Motor neuron (in vitro differentiated cells): ENCODE measurements at regions not wholly inside any gene's neighbourhood (a gene's known extent, or its start where the extent isn't known, plus 50 kb on each side); places are given as distances from the start of the nearest gene placed in this dataset.
"Not testable (repeated sequence)": the region's sequence is repeated elsewhere in the genome, so short reads cannot be mapped to it uniquely, and the experiment has no call there.

Source experiments
- ATAC-seq, 8 experiments: fragments of 200-7000 bp; cut with Tn5 transposase; replicated peaks in 6 of 8; 2 replicates each; pipeline ENCODE4 v1.8.0; 2021; ENCODE audit warnings: mild to moderate bottlenecking in 8 of 8, moderate library complexity in 8 of 8
- H3K27ac ChIP-seq, 2 donors: fragments of 250-450 bp; sonication (Bioruptor Pico); 2 replicates each; pipeline ENCODE4 v1.9.0; 2021; ENCODE audit warnings: antibody characterized with exemption in 2 of 2, mild to moderate bottlenecking in 2 of 2, moderate library complexity in 1 of 2
- H3K4me1 ChIP-seq, 2 donors: fragments of 250-450 bp; sonication (Bioruptor Pico); replicated peaks in 1 of 2; 2 replicates each; pipeline ENCODE4 v1.6.1; 2021; ENCODE audit warnings: antibody characterized with exemption in 2 of 2, mild to moderate bottlenecking in 2 of 2, moderate library complexity in 1 of 2
- H3K4me3 ChIP-seq, 5 donors: fragments of 250-450 bp; sonication (Bioruptor Pico); 2 replicates each; pipeline ENCODE4 v1.9.0; 2021; ENCODE audit warnings: antibody characterized with exemption in 5 of 5, mild to moderate bottlenecking in 5 of 5, moderate library complexity in 4 of 5
- whole genome bisulfite sequencing, 10 experiments: fragments of 450-650 bp; shearing (Covaris generic); methylation state at CpG; one replicate each; pipeline ENCODE4 v1.0.0; 2022; 5-methylcytosine and 5-hydroxymethylcytosine counted together
- in situ Hi-C, 9 experiments: fragments of 400-800 bp; cut with MboI; loops; one replicate each; pipeline ENCODE4 v1.15.0; 2021; ENCODE audit warnings: low sequenced_read_pairs in 9 of 9, low pct_unique_long_range_greater_than_20kb in 2 of 9; ENCODE audit not compliant: unreplicated experiment in 9 of 9

DNA sequence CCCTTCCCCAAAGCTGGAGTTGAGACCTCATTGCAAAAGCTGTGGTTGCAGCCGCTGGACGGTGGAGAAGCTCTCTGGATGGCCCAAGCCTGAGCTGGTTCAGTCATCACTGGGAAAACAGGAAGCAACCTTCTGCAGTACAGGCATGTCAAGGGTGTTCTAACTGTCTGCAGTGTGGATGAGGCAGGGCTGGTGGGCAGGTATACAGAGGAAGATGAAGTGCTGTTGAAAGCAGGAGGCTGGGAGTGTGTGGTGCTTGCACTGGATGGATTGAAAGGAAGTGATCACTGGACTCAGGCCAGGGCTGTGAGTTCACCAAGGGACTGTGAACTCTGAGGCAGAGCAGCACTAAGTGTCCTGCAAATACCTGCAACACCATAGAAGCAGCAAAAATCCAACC is 89.0 kb upstream of the NOX3 start:
- no peak overlapping the region for H3K4me3 ChIP-seq
- 75 to 100% (median 100%) methylated on average over 2 of the region's 2 CpGs; no CpG with 5 or more reads in 6 of the 10 experiments for WGBS, 10 experiments
- no peak overlapping the region for H3K27ac ChIP-seq
- peaks cover 7 to 9% of the 10 kb centered on the region in 2 donors for H3K4me1 ChIP-seq
- peak in 1 of 8 experiments; percentile 59 for ATAC-seq
- in situ Hi-C loops, result loop anchor here in 2 of 9 experiments (25.0 kb wide), 1 partner anchor 207 kb away; no protein-coding TSS in a partner anchor

- 30 to 87% (median 77%) methylated on average over 3 to 6 of the region's 6 CpGs for WGBS, 10 experiments
- in situ Hi-C loops, result loop anchor here in 2 of 9 experiments (25.0 kb wide), 1 partner anchor 206 kb away; no protein-coding TSS in a partner anchor
- no peak for ATAC-seq
- Histone ChIP-seq H3K4me1 (peaks cover 9 to 13% of the 10 kb centered on the region in 2 donors), H3K4me3 (no peak overlapping the region), H3K27ac (no peak overlapping the region)
These were observed 87.7 kb upstream of the NOX3 start for GRCh38 chr6:155543166-155543847.

GRCh38 chr6:155542036-155542435 is 86.4 kb upstream of the NOX3 start:
- 45 to 100% (median 56%) methylated on average over 1 to 4 of the region's 4 CpGs; no CpG with 5 or more reads in 4 of the 10 experiments for WGBS, 10 experiments
- Histone ChIP-seq H3K4me3 (no peak overlapping the region), H3K4me1 (peaks cover 11 to 13% of the 10 kb centered on the region in 2 donors), H3K27ac (peak overlapping the region in 1 of 2 donors; percentile 15)
- in situ Hi-C loops, result loop anchor here in 2 of 9 experiments (25.0 kb wide), 1 partner anchor 205 kb away; no protein-coding TSS in a partner anchor
- peak in 5 of 8 experiments; percentile 40 to 72 (median 61) for ATAC-seq

DNA sequence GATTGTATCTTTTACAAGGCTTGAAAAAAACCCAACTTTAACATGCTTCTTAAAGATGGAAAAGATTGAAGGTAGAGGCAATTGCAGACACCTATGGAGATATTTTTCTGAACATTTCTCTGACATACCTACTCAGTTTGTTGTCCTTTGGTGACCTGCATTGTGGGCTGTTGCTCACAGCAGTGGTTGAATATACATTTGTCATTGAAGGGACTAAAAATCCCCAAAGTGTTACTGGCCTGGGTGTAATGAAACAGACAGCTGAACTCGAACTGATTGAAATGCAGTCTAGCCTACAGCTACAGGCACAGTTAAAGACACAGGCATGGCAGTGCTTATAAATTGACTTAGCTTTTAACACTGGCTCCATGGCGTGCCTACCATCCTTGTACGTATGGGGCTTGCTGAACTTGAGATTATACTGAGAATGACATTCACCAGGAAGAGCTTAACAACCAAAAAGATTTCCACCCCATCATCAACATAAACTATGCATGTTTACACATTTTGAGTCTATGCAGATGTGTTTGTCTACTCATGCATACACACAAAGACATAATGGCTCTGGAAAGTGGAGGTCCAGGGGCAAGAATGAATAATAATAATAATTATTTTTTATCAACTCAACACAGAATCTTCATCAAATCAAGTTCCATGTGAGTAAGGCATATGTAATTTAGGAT is 83.2 kb upstream of the NOX3 start:
- in situ Hi-C loops, result loop anchor here in 2 of 9 experiments (25.0 kb wide), 1 partner anchor 202 kb away; no protein-coding TSS in a partner anchor
- Histone ChIP-seq H3K4me1 (peaks cover 8 to 11% of the 10 kb centered on the region in 2 donors), H3K4me3 (no peak overlapping the region), H3K27ac (no peak overlapping the region)
- ATAC-seq, result peak in 7 of 8 experiments; percentile 19 to 90 (median 39)
- WGBS, 10 experiments, result 33 to 100% (median 47%) methylated on average over 1 to 3 of the region's 3 CpGs; no CpG with 5 or more reads in 2 of the 10 experiments

- no peak overlapping the region for H3K4me3 ChIP-seq
- H3K4me1 ChIP-seq, result peaks cover 2 to 6% of the 10 kb centered on the region in 2 donors
- in situ Hi-C loops, result loop anchor here in 2 of 9 experiments (25.0 kb wide), 1 partner anchor 197 kb away; no protein-coding TSS in a partner anchor
- no peak overlapping the region for H3K27ac ChIP-seq
- 60 to 100% (median 100%) methylated on average over 1 to 2 of the region's 2 CpGs for WGBS, 10 experiments
- ATAC-seq, result no peak
These were observed 79.0 kb upstream of the NOX3 start for GRCh38 chr6:155534678-155535077.

DNA sequence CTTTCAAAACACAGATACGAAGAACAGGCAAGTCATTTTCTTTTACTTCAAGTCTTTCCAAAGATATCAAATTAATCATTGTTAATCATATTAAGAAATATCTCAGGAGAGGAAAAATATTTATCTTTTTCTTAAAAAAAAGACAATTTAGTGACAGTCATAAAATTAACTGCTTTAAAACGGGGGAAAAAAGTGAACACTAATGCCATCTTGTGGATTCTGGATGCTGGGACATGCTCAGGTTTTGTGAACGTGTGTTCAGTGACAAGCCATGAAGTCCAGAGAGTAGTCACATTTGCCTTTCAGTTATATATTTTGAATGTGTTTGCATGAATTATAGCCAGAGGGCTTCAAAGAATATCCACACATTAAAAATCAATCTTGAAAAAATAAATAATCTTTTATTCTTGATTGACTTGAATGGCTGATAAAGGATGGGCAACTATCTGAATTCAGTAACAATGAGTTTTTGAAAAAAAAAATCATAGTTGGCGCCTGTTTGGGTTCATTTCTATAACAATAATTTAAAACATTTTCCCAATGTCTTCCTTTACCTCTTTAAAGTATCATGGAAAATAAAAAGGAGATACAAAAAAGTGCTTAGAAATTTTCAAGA is 74.7 kb upstream of the NOX3 start:
- in situ Hi-C loops, result loop anchor here in 2 of 9 experiments (25.0 kb wide), 1 partner anchor 193 kb away; no protein-coding TSS in a partner anchor
- WGBS, 10 experiments, result 17 to 65% (median 43%) methylated on average over 1 to 4 of the region's 4 CpGs
- ATAC-seq, result peak in 3 of 8 experiments; percentile 39 to 56 (median 47)

DNA sequence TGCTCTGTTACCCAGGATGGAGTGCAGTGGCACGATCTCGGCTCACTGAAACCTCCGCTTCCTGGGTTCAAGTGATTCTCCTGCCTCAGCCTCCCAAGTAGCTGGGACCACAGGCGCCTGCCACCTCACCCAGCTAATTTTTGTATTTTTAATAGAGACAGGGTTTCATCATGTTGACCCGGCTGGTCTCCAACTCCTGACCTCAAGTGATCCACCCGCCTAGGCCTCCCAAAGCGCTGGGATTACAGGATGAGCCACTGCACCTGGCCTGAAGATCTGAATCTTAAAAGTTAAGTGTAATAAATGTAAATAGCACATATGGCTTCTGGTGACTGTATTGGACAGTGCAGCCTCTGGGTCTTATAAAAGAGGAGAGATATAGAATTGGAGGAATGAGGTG is 74.2 kb upstream of the NOX3 start:
- 92 to 100% (median 100%) methylated on average over 1 to 7 of the region's 7 CpGs; no CpG with 5 or more reads in 1 of the 10 experiments for WGBS, 10 experiments
- in situ Hi-C loops, result loop anchor here in 2 of 9 experiments (25.0 kb wide), 1 partner anchor 193 kb away; no protein-coding TSS in a partner anchor
- not testable (repeated sequence) for H3K4me3 ChIP-seq, ATAC-seq, H3K27ac ChIP-seq, H3K4me1 ChIP-seq

More for the DNA sequence above, 74.7 kb upstream of the NOX3 start:
- Histone ChIP-seq H3K27ac (no peak overlapping the region), H3K4me3 (no peak overlapping the region), H3K4me1 (peaks cover 2 to 5% of the 10 kb centered on the region in 2 donors)

GRCh38 chr6:155528982-155529453 is 73.4 kb upstream of the NOX3 start:
- Histone ChIP-seq H3K27ac (no peak overlapping the region), H3K4me1 (peaks cover 4 to 5% of the 10 kb centered on the region in 2 donors), H3K4me3 (no peak overlapping the region)
- 0 to 100% (median 95%) methylated on average over 1 to 2 of the region's 2 CpGs; no CpG with 5 or more reads in 3 of the 10 experiments for WGBS, 10 experiments
- ATAC-seq, result peak in 7 of 8 experiments; percentile 70 to 99 (median 85)
- in situ Hi-C loops, result loop anchor here in 2 of 9 experiments (25.0 kb wide), 1 partner anchor 192 kb away; no protein-coding TSS in a partner anchor

- Histone ChIP-seq H3K4me1 (peaks cover 5 to 10% of the 10 kb centered on the region in 2 donors), H3K27ac (no peak overlapping the region), H3K4me3 (no peak overlapping the region)
- ATAC-seq, result no peak
- 83 to 100% (median 100%) methylated on average over 1 of the region's 1 CpG; no CpG with 5 or more reads in 1 of the 10 experiments for WGBS, 10 experiments
- in situ Hi-C loops, result loop anchor here in 2 of 9 experiments (25.0 kb wide), 1 partner anchor 191 kb away; no protein-coding TSS in a partner anchor
These were observed 72.7 kb upstream of the NOX3 start for GRCh38 chr6:155528335-155528734.

GRCh38 chr6:155527443-155527842 is 71.8 kb upstream of the NOX3 start:
- no peak for ATAC-seq
- no peak overlapping the region for H3K27ac ChIP-seq
- in situ Hi-C loops, result loop anchor here in 2 of 9 experiments (25.0 kb wide), 1 partner anchor 190 kb away; no protein-coding TSS in a partner anchor
- 94 to 100% (median 100%) methylated on average over 1 to 3 of the region's 3 CpGs; no CpG with 5 or more reads in 1 of the 10 experiments for whole genome bisulfite sequencing, 10 experiments
- H3K4me1 ChIP-seq, result peaks cover 5 to 10% of the 10 kb centered on the region in 2 donors
- no peak overlapping the region for H3K4me3 ChIP-seq

- peak in 4 of 8 experiments; percentile 32 to 79 (median 37) for ATAC-seq
- no peak overlapping the region for H3K27ac ChIP-seq
- WGBS, 10 experiments, result 20 to 64% (median 37%) methylated on average over 2 to 9 of the region's 9 CpGs; no CpG with 5 or more reads in 1 of the 10 experiments
- no peak overlapping the region for H3K4me3 ChIP-seq
- peaks cover 17 to 22% of the 10 kb centered on the region in 2 donors for H3K4me1 ChIP-seq
- in situ Hi-C loops, result no loop called here
These were observed 68.4 kb upstream of the NOX3 start for GRCh38 chr6:155523821-155524651.
